K562 (cell line): ENCODE measurements at regions not wholly inside any gene's neighbourhood (a gene's known extent, or its start where the extent isn't known, plus 50 kb on each side); places are given as distances from the start of the nearest gene placed in this dataset.

Experiments
- ASH1L ChIP-seq: fragments of 450-650 bp; IDR thresholded peaks from 2 replicates; pipeline ENCODE4 v1.6.1; 2018; ENCODE audit warnings: borderline replicate concordance, mild to moderate bottlenecking, low read depth; ENCODE audit not compliant: partially characterized antibody
- FOSL1 ChIP-seq: fragments of 200-800 bp; sonication (Bioruptor generic); conservative IDR thresholded peaks from 2 replicates; pipeline ENCODE4 v1.6.1; 2016; ENCODE audit warnings: missing genetic modification characterization, missing compliant biosample characterization
- JUND ChIP-seq, 2 experiments: IDR thresholded peaks; 2 replicates in 1 of 2; 3 replicates in 1 of 2; pipeline ENCODE4 v1.6.1; 2011; ENCODE audit warnings: borderline replicate concordance in 2 of 2, low read depth in 2 of 2, low read length in 2 of 2, improper control_type of control experiment in 1 of 2, missing biosample characterization in 1 of 2, missing genetic modification characterization in 1 of 2, missing genetic modification reagents in 1 of 2
- MYC ChIP-seq, 2 experiments: fragments of 250-450 bp in 1 of 2; sonication (Bioruptor Pico) in 1 of 2; IDR thresholded peaks; 2 replicates each; pipeline versions ENCODE4 v1.5.1 to v1.6.1; 2012 to 2021; ENCODE audit warnings: low read depth in 2 of 2, borderline replicate concordance in 1 of 2, improper control_type of control experiment in 1 of 2, low read length in 1 of 2, mild to moderate bottlenecking in 1 of 2, moderate library complexity in 1 of 2
- MYNN ChIP-seq, 2 experiments: sonication (generic); formaldehyde crosslinking in 1 of 2; IDR thresholded peaks; 2 replicates each; pipeline versions ENCODE4 v1.5.0 to v1.6.1; 2016 to 2020; ENCODE audit warnings: antibody characterized with exemption in 1 of 2, missing genetic modification reagents in 1 of 2
- NELFE ChIP-seq: IDR thresholded peaks from 2 replicates; pipeline ENCODE4 v1.6.1; 2011; ENCODE audit warnings: mild to moderate bottlenecking; ENCODE audit not compliant: insufficient read depth, insufficient read length
- NR1H2 ChIP-seq: sonication (generic); formaldehyde crosslinking; IDR thresholded peaks from 2 replicates; pipeline ENCODE4 v1.4.0; 2020; ENCODE audit warnings: mild to moderate bottlenecking, missing genetic modification reagents
- RBM22 ChIP-seq: fragments of 200-400 bp; formaldehyde crosslinking; IDR thresholded peaks from 2 replicates; pipeline ENCODE4 v1.6.1; 2018; ENCODE audit warnings: low read length, low read depth; ENCODE audit not compliant: poor library complexity, severe bottlenecking
- SMARCA4 ChIP-seq: fragments of 450-650 bp; IDR thresholded peaks from 2 replicates; pipeline ENCODE4 v1.6.1; 2016
- SMARCA5 ChIP-seq: fragments of 450-650 bp; IDR thresholded peaks from 2 replicates; pipeline ENCODE4 v1.6.1; 2016
- TGIF2 ChIP-seq: sonication (generic); formaldehyde crosslinking; IDR thresholded peaks from 2 replicates; pipeline ENCODE4 v1.8.1; 2022; ENCODE audit warnings: mild to moderate bottlenecking, missing genetic modification reagents, moderate library complexity
- U2AF2 ChIP-seq: fragments of 200-400 bp; formaldehyde crosslinking; optimal IDR thresholded peaks from 2 replicates; pipeline ENCODE3; 2017; ENCODE audit warnings: low read depth, mild to moderate bottlenecking, low read length
- ZBTB8A ChIP-seq: fragments of 450-650 bp; IDR thresholded peaks from 2 replicates; pipeline ENCODE4 v1.6.1; 2018; ENCODE audit warnings: mild to moderate bottlenecking, moderate library complexity; ENCODE audit not compliant: partially characterized antibody
- ZFPM2 ChIP-seq: fragments of 250-450 bp; sonication (Bioruptor Pico); IDR thresholded peaks from 2 replicates; pipeline ENCODE4 v1.5.1; 2022; ENCODE audit warnings: mild to moderate bottlenecking
- ZNF197 ChIP-seq: fragments of 200-800 bp; sonication (Bioruptor generic); IDR thresholded peaks from 2 replicates; pipeline ENCODE4 v1.6.1; 2016; ENCODE audit warnings: low read depth, missing genetic modification characterization, missing compliant biosample characterization
- ZNF717 ChIP-seq: fragments of 250-450 bp; sonication (Bioruptor Pico); IDR thresholded peaks from 2 replicates; pipeline ENCODE4 v1.5.0; 2021
- TF ChIP-seq, protein P1 (sequence below): fragments of 450-650 bp; IDR thresholded peaks from 2 replicates; pipeline ENCODE4 v1.6.1; 2016; ENCODE audit warnings: mild to moderate bottlenecking, moderate library complexity

GRCh38 chr6:27795697-27796494, 116.3 kb downstream of the OR2B2 start (continued):
- no peak for TF ChIP-seq NELFE
- no peak for TF ChIP-seq U2AF2
- TF ChIP-seq ZFPM2 = no peak
- TF ChIP-seq ASH1L = no peak
- TF ChIP-seq MYC (IDR thresholded peaks at IDR 0.05; ENCODE audit: low read depth, low read length) = 0 out of 2 replicates have a peak, but pooled peaks have one; percentile 45
- TF ChIP-seq MYC (CRISPR knock-in tag; IDR thresholded peaks at IDR 0.05; ENCODE audit: borderline replicate concordance, low read depth) = no peak
- no peak for TF ChIP-seq ZNF197 (CRISPR knock-in tag)
- no peak for TF ChIP-seq SMARCA5
- peak; percentile 90 for TF ChIP-seq ZBTB8A
- TF ChIP-seq RBM22 = peak; percentile 76
- no peak for TF ChIP-seq TGIF2 (CRISPR knock-in tag)
- TF ChIP-seq SMARCA4 = no peak
- peak; percentile 76 for TF ChIP-seq JUND (IDR thresholded peaks at IDR 0.05; ENCODE audit: borderline replicate concordance, low read depth, low read length)
- TF ChIP-seq JUND (tag; IDR thresholded peaks at IDR 0.05; ENCODE audit: borderline replicate concordance, low read depth, low read length) = peak; percentile 50; the same call in 2 of the 3 replicates
- TF ChIP-seq, protein P1, sequence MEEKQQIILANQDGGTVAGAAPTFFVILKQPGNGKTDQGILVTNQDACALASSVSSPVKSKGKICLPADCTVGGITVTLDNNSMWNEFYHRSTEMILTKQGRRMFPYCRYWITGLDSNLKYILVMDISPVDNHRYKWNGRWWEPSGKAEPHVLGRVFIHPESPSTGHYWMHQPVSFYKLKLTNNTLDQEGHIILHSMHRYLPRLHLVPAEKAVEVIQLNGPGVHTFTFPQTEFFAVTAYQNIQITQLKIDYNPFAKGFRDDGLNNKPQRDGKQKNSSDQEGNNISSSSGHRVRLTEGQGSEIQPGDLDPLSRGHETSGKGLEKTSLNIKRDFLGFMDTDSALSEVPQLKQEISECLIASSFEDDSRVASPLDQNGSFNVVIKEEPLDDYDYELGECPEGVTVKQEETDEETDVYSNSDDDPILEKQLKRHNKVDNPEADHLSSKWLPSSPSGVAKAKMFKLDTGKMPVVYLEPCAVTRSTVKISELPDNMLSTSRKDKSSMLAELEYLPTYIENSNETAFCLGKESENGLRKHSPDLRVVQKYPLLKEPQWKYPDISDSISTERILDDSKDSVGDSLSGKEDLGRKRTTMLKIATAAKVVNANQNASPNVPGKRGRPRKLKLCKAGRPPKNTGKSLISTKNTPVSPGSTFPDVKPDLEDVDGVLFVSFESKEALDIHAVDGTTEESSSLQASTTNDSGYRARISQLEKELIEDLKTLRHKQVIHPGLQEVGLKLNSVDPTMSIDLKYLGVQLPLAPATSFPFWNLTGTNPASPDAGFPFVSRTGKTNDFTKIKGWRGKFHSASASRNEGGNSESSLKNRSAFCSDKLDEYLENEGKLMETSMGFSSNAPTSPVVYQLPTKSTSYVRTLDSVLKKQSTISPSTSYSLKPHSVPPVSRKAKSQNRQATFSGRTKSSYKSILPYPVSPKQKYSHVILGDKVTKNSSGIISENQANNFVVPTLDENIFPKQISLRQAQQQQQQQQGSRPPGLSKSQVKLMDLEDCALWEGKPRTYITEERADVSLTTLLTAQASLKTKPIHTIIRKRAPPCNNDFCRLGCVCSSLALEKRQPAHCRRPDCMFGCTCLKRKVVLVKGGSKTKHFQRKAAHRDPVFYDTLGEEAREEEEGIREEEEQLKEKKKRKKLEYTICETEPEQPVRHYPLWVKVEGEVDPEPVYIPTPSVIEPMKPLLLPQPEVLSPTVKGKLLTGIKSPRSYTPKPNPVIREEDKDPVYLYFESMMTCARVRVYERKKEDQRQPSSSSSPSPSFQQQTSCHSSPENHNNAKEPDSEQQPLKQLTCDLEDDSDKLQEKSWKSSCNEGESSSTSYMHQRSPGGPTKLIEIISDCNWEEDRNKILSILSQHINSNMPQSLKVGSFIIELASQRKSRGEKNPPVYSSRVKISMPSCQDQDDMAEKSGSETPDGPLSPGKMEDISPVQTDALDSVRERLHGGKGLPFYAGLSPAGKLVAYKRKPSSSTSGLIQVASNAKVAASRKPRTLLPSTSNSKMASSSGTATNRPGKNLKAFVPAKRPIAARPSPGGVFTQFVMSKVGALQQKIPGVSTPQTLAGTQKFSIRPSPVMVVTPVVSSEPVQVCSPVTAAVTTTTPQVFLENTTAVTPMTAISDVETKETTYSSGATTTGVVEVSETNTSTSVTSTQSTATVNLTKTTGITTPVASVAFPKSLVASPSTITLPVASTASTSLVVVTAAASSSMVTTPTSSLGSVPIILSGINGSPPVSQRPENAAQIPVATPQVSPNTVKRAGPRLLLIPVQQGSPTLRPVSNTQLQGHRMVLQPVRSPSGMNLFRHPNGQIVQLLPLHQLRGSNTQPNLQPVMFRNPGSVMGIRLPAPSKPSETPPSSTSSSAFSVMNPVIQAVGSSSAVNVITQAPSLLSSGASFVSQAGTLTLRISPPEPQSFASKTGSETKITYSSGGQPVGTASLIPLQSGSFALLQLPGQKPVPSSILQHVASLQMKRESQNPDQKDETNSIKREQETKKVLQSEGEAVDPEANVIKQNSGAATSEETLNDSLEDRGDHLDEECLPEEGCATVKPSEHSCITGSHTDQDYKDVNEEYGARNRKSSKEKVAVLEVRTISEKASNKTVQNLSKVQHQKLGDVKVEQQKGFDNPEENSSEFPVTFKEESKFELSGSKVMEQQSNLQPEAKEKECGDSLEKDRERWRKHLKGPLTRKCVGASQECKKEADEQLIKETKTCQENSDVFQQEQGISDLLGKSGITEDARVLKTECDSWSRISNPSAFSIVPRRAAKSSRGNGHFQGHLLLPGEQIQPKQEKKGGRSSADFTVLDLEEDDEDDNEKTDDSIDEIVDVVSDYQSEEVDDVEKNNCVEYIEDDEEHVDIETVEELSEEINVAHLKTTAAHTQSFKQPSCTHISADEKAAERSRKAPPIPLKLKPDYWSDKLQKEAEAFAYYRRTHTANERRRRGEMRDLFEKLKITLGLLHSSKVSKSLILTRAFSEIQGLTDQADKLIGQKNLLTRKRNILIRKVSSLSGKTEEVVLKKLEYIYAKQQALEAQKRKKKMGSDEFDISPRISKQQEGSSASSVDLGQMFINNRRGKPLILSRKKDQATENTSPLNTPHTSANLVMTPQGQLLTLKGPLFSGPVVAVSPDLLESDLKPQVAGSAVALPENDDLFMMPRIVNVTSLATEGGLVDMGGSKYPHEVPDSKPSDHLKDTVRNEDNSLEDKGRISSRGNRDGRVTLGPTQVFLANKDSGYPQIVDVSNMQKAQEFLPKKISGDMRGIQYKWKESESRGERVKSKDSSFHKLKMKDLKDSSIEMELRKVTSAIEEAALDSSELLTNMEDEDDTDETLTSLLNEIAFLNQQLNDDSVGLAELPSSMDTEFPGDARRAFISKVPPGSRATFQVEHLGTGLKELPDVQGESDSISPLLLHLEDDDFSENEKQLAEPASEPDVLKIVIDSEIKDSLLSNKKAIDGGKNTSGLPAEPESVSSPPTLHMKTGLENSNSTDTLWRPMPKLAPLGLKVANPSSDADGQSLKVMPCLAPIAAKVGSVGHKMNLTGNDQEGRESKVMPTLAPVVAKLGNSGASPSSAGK = no peak
- no peak for TF ChIP-seq ZNF717 (CRISPR knock-in tag)
- TF ChIP-seq MYNN (IDR thresholded peaks at IDR 0.05) = peak; percentile 99
- peak; percentile 85 for TF ChIP-seq MYNN (CRISPR knock-in tag; IDR thresholded peaks at IDR 0.05)
- peak; percentile 61; the same call in 1 of the 2 replicates for TF ChIP-seq FOSL1 (tag)
- TF ChIP-seq NR1H2 = no peak
